MCF 10A (cell line): ENCODE measurements at regions not wholly inside any gene's neighbourhood (a gene's known extent, or its start where the extent isn't known, plus 50 kb on each side); places are given as distances from the start of the nearest gene placed in this dataset.

Experiments used
- BruUV-seq: library from RNA; stranded (reverse); fragments of 400-500 nt; replicated peaks from 2 replicates; lab custom pipeline; 2021; lab: Mats Ljungman, UMichigan
- CTCF ChIA-PET: fragments of 300-600 bp; sonication (Branson Sonifier 250); formaldehyde crosslinking; extraction: SDS; loops from one replicate; lab custom pipeline; 2021; ENCODE audit warnings: antibody characterized with exemption, inconsistent platforms; lab: Yijun Ruan, JAX
- POLR2A ChIA-PET: fragments of 300-600, 350-650 bp; sonication (Branson Sonifier 250); formaldehyde crosslinking; extraction: SDS; loops from one replicate; lab custom pipeline; 2020; ENCODE audit warnings: antibody characterized with exemption, inconsistent platforms; lab: Yijun Ruan, JAX
- DNase-seq: peaks from one replicate; pipeline ENCODE4 v3.0.0-alpha.2; 2018; ENCODE audit not compliant: unreplicated experiment
- H3K27ac Mint-ChIP-seq: one replicate; pipeline ENCODE4 v1.8.0; 2022; ENCODE audit warnings: mild to moderate bottlenecking, low read depth, mixed read lengths; ENCODE audit not compliant: unreplicated experiment
- H3K27me3 Mint-ChIP-seq: one replicate; pipeline ENCODE4 v1.8.0; 2022; ENCODE audit warnings: mixed read lengths; ENCODE audit not compliant: insufficient read depth, unreplicated experiment
- H3K36me3 Mint-ChIP-seq: one replicate; pipeline ENCODE4 v1.8.0; 2022; ENCODE audit warnings: mild to moderate bottlenecking, moderate library complexity, mixed read lengths; ENCODE audit not compliant: insufficient read depth, unreplicated experiment
- H3K4me1 Mint-ChIP-seq: one replicate; pipeline ENCODE4 v1.8.0; 2022; ENCODE audit warnings: mixed read lengths; ENCODE audit not compliant: insufficient read depth, unreplicated experiment
- H3K4me3 Mint-ChIP-seq: one replicate; pipeline ENCODE4 v1.8.0; 2022; ENCODE audit warnings: mild to moderate bottlenecking, moderate library complexity, mixed read lengths; ENCODE audit not compliant: unreplicated experiment
- H3K9me3 Mint-ChIP-seq: one replicate; pipeline ENCODE4 v1.8.0; 2022; ENCODE audit warnings: mixed read lengths; ENCODE audit not compliant: unreplicated experiment
- CTCF ChIP-seq: fragments of 200-600 bp; IDR thresholded peaks from one replicate; pipeline ENCODE4 v1.8.0; 2022; ENCODE audit warnings: antibody characterized with exemption, mild to moderate bottlenecking; ENCODE audit not compliant: unreplicated experiment
- intact Hi-C: fragments of 100-400 bp; cut with micrococcal nuclease; formaldehyde crosslinking; loops from 2 replicates; pipeline ENCODE4 v1.14.1; 2022

- ChIA-PET POLR2A (no interaction called here), CTCF (no interaction called here)
- Mint-ChIP-seq H3K9me3 (peaks cover 5% of the 10 kb centered on the region), H3K4me3 (no peak overlapping the region), H3K36me3 (no peaks in the 10 kb centered on the region), H3K4me1 (no peaks in the 10 kb centered on the region), H3K27ac (no peak overlapping the region), H3K27me3 (no peaks in the 10 kb centered on the region)
- BruUV-seq, result no TSS peak
- intact Hi-C loops, result no loop called here
- TF ChIP-seq CTCF, result no peak
- no peak for DNase-seq
Measured at GRCh38 chr9:17865881-17866280, 287.0 kb downstream of the SH3GL2 start.

- no peak overlapping the region for H3K27ac Mint-ChIP-seq
- H3K36me3 Mint-ChIP-seq, result peaks cover 4% of the 10 kb centered on the region
- no peaks in the 10 kb centered on the region for H3K4me1 Mint-ChIP-seq
- intact Hi-C loops, result no loop called here
- BruUV-seq, result no TSS peak
- ChIA-PET CTCF (no interaction called here), POLR2A (no interaction called here)
- H3K4me3 Mint-ChIP-seq, result no peak overlapping the region
- TF ChIP-seq CTCF, result no peak
- no peak for DNase-seq
- peaks cover 20% of the 10 kb centered on the region for H3K27me3 Mint-ChIP-seq
- peaks cover 12% of the 10 kb centered on the region for H3K9me3 Mint-ChIP-seq
Measured at GRCh38 chr9:17870722-17871121, 291.9 kb downstream of the SH3GL2 start.

- Mint-ChIP-seq H3K27ac (no peak overlapping the region), H3K36me3 (peaks cover 4% of the 10 kb centered on the region), H3K27me3 (peaks cover 20% of the 10 kb centered on the region), H3K9me3 (peaks cover 12% of the 10 kb centered on the region), H3K4me1 (no peaks in the 10 kb centered on the region), H3K4me3 (no peak overlapping the region)
- no TSS peak for BruUV-seq
- intact Hi-C loops, result no loop called here
- ChIA-PET CTCF (no interaction called here), POLR2A (no interaction called here)
- no peak for TF ChIP-seq CTCF
- DNase-seq, result no peak
Measured at GRCh38 chr9:17871213-17871890, 292.5 kb downstream of the SH3GL2 start.

GRCh38 chr9:17875886-17876285, 297.0 kb downstream of the SH3GL2 start:
- Mint-ChIP-seq H3K36me3 (peaks cover 4% of the 10 kb centered on the region), H3K9me3 (peaks cover 12% of the 10 kb centered on the region), H3K4me1 (no peaks in the 10 kb centered on the region), H3K4me3 (no peak overlapping the region), H3K27me3 (peaks cover 20% of the 10 kb centered on the region), H3K27ac (no peak overlapping the region)
- DNase-seq, result no peak
- intact Hi-C loops, result no loop called here
- no peak for TF ChIP-seq CTCF
- no TSS peak for BruUV-seq
- ChIA-PET CTCF (interaction anchor here (0.6 to 1.0 kb wide), 2 partner anchors 17 to 1416 kb away, joined by 3 to 4 read pairs; no protein-coding TSS in a partner anchor), POLR2A (no interaction called here)
